ENCODE measurements at regions not wholly inside any gene's neighbourhood (a gene's known extent, or its start where the extent isn't known, plus 50 kb on each side); places are given as distances from the start of the nearest gene placed in this dataset.

DNA sequence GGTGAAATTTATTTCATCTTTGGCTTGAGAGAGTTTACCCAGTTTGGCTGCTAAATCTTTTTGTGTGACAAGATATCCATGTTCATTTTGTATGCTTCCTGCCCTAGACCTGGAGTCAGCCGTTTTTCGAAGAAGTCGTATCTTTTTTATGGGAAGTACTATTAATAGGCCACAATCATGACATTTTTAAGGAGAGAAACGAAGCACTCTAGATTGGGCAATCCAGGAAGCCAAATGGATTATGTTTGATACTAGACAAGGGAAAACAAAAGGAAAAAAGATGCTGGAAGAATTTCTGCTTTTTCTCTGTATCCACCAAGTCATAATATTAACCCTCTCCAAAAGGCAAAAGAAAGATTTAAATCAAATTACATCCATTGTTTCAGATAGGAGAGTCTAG lies 214.6 kb downstream of the HDGFL1 start:
- no peak for TF ChIP-seq EZH2 (IDR thresholded peaks at IDR 0.05)
- TF ChIP-seq, protein P1, sequence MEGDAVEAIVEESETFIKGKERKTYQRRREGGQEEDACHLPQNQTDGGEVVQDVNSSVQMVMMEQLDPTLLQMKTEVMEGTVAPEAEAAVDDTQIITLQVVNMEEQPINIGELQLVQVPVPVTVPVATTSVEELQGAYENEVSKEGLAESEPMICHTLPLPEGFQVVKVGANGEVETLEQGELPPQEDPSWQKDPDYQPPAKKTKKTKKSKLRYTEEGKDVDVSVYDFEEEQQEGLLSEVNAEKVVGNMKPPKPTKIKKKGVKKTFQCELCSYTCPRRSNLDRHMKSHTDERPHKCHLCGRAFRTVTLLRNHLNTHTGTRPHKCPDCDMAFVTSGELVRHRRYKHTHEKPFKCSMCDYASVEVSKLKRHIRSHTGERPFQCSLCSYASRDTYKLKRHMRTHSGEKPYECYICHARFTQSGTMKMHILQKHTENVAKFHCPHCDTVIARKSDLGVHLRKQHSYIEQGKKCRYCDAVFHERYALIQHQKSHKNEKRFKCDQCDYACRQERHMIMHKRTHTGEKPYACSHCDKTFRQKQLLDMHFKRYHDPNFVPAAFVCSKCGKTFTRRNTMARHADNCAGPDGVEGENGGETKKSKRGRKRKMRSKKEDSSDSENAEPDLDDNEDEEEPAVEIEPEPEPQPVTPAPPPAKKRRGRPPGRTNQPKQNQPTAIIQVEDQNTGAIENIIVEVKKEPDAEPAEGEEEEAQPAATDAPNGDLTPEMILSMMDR (IDR thresholded peaks at IDR 0.05) = no peak

All from neural progenitor cell (in vitro differentiated cells).